ENCODE measurements at regions not wholly inside any gene's neighbourhood (a gene's known extent, or its start where the extent isn't known, plus 50 kb on each side); places are given as distances from the start of the nearest gene placed in this dataset.

GRCh38 chr14:86626530-86626929, 1096.6 kb downstream of the FLRT2 start:
- DNase-seq (ENCODE audit: low read depth): no peak

GRCh38 chr14:86625637-86626036, 1095.7 kb downstream of the FLRT2 start:
- no peak for DNase-seq (ENCODE audit: low read depth)

GRCh38 chr14:86619726-86620125, 1089.8 kb downstream of the FLRT2 start:
- DNase-seq (ENCODE audit: low read depth): no peak

- DNase-seq (ENCODE audit: low read depth): no peak
Observed at GRCh38 chr14:86613786-86614185, 1083.8 kb downstream of the FLRT2 start.

GRCh38 chr14:86613126-86613525, 1083.2 kb downstream of the FLRT2 start:
- DNase-seq (ENCODE audit: low read depth): no peak

- no peak for DNase-seq (ENCODE audit: low read depth)
Observed at GRCh38 chr14:86604561-86604960, 1074.6 kb downstream of the FLRT2 start.

- no peak for DNase-seq (ENCODE audit: low read depth)
Observed at GRCh38 chr14:86602263-86602662, 1072.3 kb downstream of the FLRT2 start.

- DNase-seq (ENCODE audit: low read depth): no peak
Observed at GRCh38 chr14:86601813-86602212, 1071.9 kb downstream of the FLRT2 start.

- no peak for DNase-seq (ENCODE audit: low read depth)
Observed at GRCh38 chr14:86597279-86597678, 1067.3 kb downstream of the FLRT2 start.

GRCh38 chr14:86596024-86596423, 1066.1 kb downstream of the FLRT2 start:
- no peak for DNase-seq (ENCODE audit: low read depth)

- DNase-seq (ENCODE audit: low read depth): no peak
Observed at GRCh38 chr14:86575141-86575540, 1045.2 kb downstream of the FLRT2 start.

GRCh38 chr14:86574778-86575129, 1044.8 kb downstream of the FLRT2 start:
- no peak for DNase-seq (ENCODE audit: low read depth)

- DNase-seq (ENCODE audit: low read depth): no peak
Observed at GRCh38 chr14:86574051-86574777, 1044.3 kb downstream of the FLRT2 start.

- no peak for DNase-seq (ENCODE audit: low read depth)
Observed at GRCh38 chr14:86570371-86570770, 1040.4 kb downstream of the FLRT2 start.

- DNase-seq (ENCODE audit: low read depth): no peak
Observed at GRCh38 chr14:86543521-86543920, 1013.6 kb downstream of the FLRT2 start.

- no peak for DNase-seq (ENCODE audit: low read depth)
Observed at GRCh38 chr14:86541972-86542371, 1012.0 kb downstream of the FLRT2 start.

GRCh38 chr14:86540636-86541247, 1010.8 kb downstream of the FLRT2 start:
- no peak for DNase-seq (ENCODE audit: low read depth)

- DNase-seq (ENCODE audit: low read depth): no peak
Observed at GRCh38 chr14:86539361-86540070, 1009.6 kb downstream of the FLRT2 start.

- no peak for DNase-seq (ENCODE audit: low read depth)
Observed at GRCh38 chr14:86533834-86534233, 1003.9 kb downstream of the FLRT2 start.

- no peak for DNase-seq (ENCODE audit: low read depth)
Observed at GRCh38 chr14:86532219-86532618, 1002.3 kb downstream of the FLRT2 start.

- DNase-seq (ENCODE audit: low read depth): no peak
Observed at GRCh38 chr14:86530457-86530856, 1000.5 kb downstream of the FLRT2 start.

- no peak for DNase-seq (ENCODE audit: low read depth)
Observed at GRCh38 chr14:86527312-86527711, 997.4 kb downstream of the FLRT2 start.

GRCh38 chr14:86525673-86526072, 995.7 kb downstream of the FLRT2 start:
- DNase-seq (ENCODE audit: low read depth): no peak

Measured in T follicular helper cell (primary cell).